HL-60 (cell line): ENCODE measurements at regions not wholly inside any gene's neighbourhood (a gene's known extent, or its start where the extent isn't known, plus 50 kb on each side); places are given as distances from the start of the nearest gene placed in this dataset.

ENCODE experiments used
- DNase-seq, 2 experiments: peaks; one replicate each; pipeline ENCODE4 v3.0.0-alpha.2; 2010 to 2020; ENCODE audit warnings: low read depth in 1 of 2, low spot score in 1 of 2
- H3K27ac ChIP-seq: fragments of 250-450 bp; sonication (Bioruptor Pico); replicated peaks from 2 replicates; pipeline ENCODE4 v1.5.1; 2020; ENCODE audit warnings: mild to moderate bottlenecking, moderate library complexity
- H3K27me3 ChIP-seq: fragments of 250-450 bp; sonication (Bioruptor Pico); 2 replicates; pipeline ENCODE4 v1.5.1; 2021; ENCODE audit warnings: mild to moderate bottlenecking, moderate library complexity; ENCODE audit not compliant: insufficient read depth, poor library complexity, severe bottlenecking
- H3K4me3 ChIP-seq: replicated peaks from 2 replicates; pipeline ENCODE4 v1.5.1; 2011; ENCODE audit warnings: mild to moderate bottlenecking, control low read depth, low read length; ENCODE audit not compliant: insufficient read depth
- CTCF ChIP-seq: IDR thresholded peaks from one replicate; pipeline ENCODE4 v1.5.1; 2011; ENCODE audit warnings: low read length, control low read depth, inconsistent platforms; ENCODE audit not compliant: insufficient read depth
- GABPA ChIP-seq: IDR thresholded peaks from 2 replicates; pipeline ENCODE4 v1.6.1; 2012; ENCODE audit warnings: low read depth
- POLR2AphosphoS5 ChIP-seq: IDR thresholded peaks from 2 replicates; pipeline ENCODE4 v1.6.1; 2012; ENCODE audit warnings: low read depth
- SPI1 ChIP-seq: IDR thresholded peaks from 2 replicates; pipeline ENCODE4 v1.6.1; 2012; ENCODE audit warnings: low read depth, mild to moderate bottlenecking, borderline replicate concordance
- TF ChIP-seq, protein P1 (sequence below): IDR thresholded peaks from 2 replicates; pipeline ENCODE4 v1.6.1; 2012; ENCODE audit warnings: low read depth; ENCODE audit not compliant: insufficient replicate concordance

GRCh38 chr2:4018535-4018934 is 315.2 kb downstream of the DCDC2C start:
- DNase-seq, result no peak
- TF ChIP-seq POLR2AphosphoS5, result no peak
- no peak for TF ChIP-seq CTCF
- TF ChIP-seq SPI1, result no peak
- TF ChIP-seq GABPA, result no peak
- TF ChIP-seq, protein P1, sequence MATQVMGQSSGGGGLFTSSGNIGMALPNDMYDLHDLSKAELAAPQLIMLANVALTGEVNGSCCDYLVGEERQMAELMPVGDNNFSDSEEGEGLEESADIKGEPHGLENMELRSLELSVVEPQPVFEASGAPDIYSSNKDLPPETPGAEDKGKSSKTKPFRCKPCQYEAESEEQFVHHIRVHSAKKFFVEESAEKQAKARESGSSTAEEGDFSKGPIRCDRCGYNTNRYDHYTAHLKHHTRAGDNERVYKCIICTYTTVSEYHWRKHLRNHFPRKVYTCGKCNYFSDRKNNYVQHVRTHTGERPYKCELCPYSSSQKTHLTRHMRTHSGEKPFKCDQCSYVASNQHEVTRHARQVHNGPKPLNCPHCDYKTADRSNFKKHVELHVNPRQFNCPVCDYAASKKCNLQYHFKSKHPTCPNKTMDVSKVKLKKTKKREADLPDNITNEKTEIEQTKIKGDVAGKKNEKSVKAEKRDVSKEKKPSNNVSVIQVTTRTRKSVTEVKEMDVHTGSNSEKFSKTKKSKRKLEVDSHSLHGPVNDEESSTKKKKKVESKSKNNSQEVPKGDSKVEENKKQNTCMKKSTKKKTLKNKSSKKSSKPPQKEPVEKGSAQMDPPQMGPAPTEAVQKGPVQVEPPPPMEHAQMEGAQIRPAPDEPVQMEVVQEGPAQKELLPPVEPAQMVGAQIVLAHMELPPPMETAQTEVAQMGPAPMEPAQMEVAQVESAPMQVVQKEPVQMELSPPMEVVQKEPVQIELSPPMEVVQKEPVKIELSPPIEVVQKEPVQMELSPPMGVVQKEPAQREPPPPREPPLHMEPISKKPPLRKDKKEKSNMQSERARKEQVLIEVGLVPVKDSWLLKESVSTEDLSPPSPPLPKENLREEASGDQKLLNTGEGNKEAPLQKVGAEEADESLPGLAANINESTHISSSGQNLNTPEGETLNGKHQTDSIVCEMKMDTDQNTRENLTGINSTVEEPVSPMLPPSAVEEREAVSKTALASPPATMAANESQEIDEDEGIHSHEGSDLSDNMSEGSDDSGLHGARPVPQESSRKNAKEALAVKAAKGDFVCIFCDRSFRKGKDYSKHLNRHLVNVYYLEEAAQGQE, result no peak
- no peak overlapping the region for H3K27ac ChIP-seq
- no peaks in the 10 kb centered on the region for H3K27me3 ChIP-seq
- H3K4me3 ChIP-seq, result no peak overlapping the region

- no peak for DNase-seq
- Histone ChIP-seq H3K27ac (no peak overlapping the region), H3K27me3 (no peaks in the 10 kb centered on the region), H3K4me3 (no peak overlapping the region)
- no peak for TF ChIP-seq SPI1
- TF ChIP-seq, protein P1, result no peak
- no peak for TF ChIP-seq GABPA
- no peak for TF ChIP-seq CTCF
- no peak for TF ChIP-seq POLR2AphosphoS5
Measured at GRCh38 chr2:4020153-4020552, 316.8 kb downstream of the DCDC2C start.

GRCh38 chr2:4020649-4021048 is 317.3 kb downstream of the DCDC2C start:
- Histone ChIP-seq H3K27ac (no peak overlapping the region), H3K27me3 (no peaks in the 10 kb centered on the region), H3K4me3 (no peak overlapping the region)
- DNase-seq, result no peak
- TF ChIP-seq CTCF, result no peak
- no peak for TF ChIP-seq SPI1
- no peak for TF ChIP-seq POLR2AphosphoS5
- no peak for TF ChIP-seq GABPA
- TF ChIP-seq, protein P1, result no peak
